ENCODE measurements at regions not wholly inside any gene's neighbourhood (a gene's known extent, or its start where the extent isn't known, plus 50 kb on each side); places are given as distances from the start of the nearest gene placed in this dataset.
A peak's percentile ranks its signal among the peaks of the same experiment; 100 is the strongest.

- H3K27ac ChIP-seq, result no peak overlapping the region
- TF ChIP-seq CTCF (IDR thresholded peaks at IDR 0.05), result no peak
- TF ChIP-seq ZFX (IDR thresholded peaks at IDR 0.05; ENCODE audit: borderline replicate concordance), result no peak
Measured at GRCh38 chr9:127553793-127554192, 58.3 kb upstream of the STXBP1 start.

GRCh38 chr9:127554966-127555839, 56.9 kb upstream of the STXBP1 start:
- no peak for TF ChIP-seq CTCF (IDR thresholded peaks at IDR 0.05)
- no peak overlapping the region for H3K27ac ChIP-seq

- TF ChIP-seq ZFX (IDR thresholded peaks at IDR 0.05; ENCODE audit: borderline replicate concordance) (no peak), CTCF (IDR thresholded peaks at IDR 0.05) (no peak)
- H3K27ac ChIP-seq, result 0 out of 2 replicates have a peak overlapping the region, but pooled peaks have one; percentile 7
Measured at GRCh38 chr9:127555840-127556820, 55.9 kb upstream of the STXBP1 start.

GRCh38 chr9:127556871-127557270, 55.2 kb upstream of the STXBP1 start:
- no peak for TF ChIP-seq CTCF (IDR thresholded peaks at IDR 0.05)
- TF ChIP-seq ZFX (IDR thresholded peaks at IDR 0.05; ENCODE audit: borderline replicate concordance), result no peak
- no peak overlapping the region for H3K27ac ChIP-seq

GRCh38 chr9:127557466-127557869, 54.6 kb upstream of the STXBP1 start:
- TF ChIP-seq CTCF (IDR thresholded peaks at IDR 0.05) (no peak), ZFX (IDR thresholded peaks at IDR 0.05; ENCODE audit: borderline replicate concordance) (no peak)

GRCh38 chr9:127557998-127558546, 54.0 kb upstream of the STXBP1 start:
- TF ChIP-seq ZFX (IDR thresholded peaks at IDR 0.05; ENCODE audit: borderline replicate concordance) (no peak), CTCF (IDR thresholded peaks at IDR 0.05) (no peak)

More at GRCh38 chr9:127557466-127557869, 54.6 kb upstream of the STXBP1 start:
- no peak overlapping the region for H3K27ac ChIP-seq

More at GRCh38 chr9:127557998-127558546, 54.0 kb upstream of the STXBP1 start:
- no peak overlapping the region for H3K27ac ChIP-seq

Measured in 22Rv1 (cell line).